ENCODE measurements at regions not wholly inside any gene's neighbourhood (a gene's known extent, or its start where the extent isn't known, plus 50 kb on each side); places are given as distances from the start of the nearest gene placed in this dataset.

DNA sequence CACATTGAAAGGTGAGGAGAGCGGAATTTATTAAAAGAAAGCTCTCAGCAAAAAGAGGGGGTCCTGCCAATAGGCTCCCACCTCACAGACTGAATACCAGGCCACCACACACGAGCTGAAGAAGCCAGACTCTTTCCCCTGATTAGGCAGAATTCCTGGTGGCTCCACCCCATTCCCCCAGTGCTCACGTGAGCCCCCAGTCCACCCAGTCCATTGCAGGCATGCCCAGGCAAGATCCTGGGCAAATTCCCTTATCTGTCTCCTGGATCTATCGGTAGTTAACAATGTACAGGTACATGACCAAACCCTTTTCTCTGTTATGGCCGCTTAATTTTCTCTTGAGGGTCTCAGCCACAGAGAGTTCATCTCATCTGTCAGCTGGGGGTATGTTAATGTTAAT lies 54.6 kb upstream of the BTG3 start:
- H3K36me3 ChIP-seq, result no peaks in the 10 kb centered on the region
- H3K4me1 ChIP-seq, result no peaks in the 10 kb centered on the region
- H3K27me3 ChIP-seq, result no peaks in the 10 kb centered on the region
- no peak overlapping the region for H3K9ac ChIP-seq
- H3K4me2 ChIP-seq, result no peak overlapping the region
- no peak for TF ChIP-seq Cebpa-rat (IDR thresholded peaks at IDR 0.05)
- no peaks in the 10 kb centered on the region for H3K9me3 ChIP-seq (replicated peaks in 1 of 11)
- no peaks in the 10 kb centered on the region for H4K20me1 ChIP-seq
- H3K4me3 ChIP-seq, result no peak overlapping the region
- H3K27ac ChIP-seq, result no peak overlapping the region

Data from BLaER1 treated with 17β-estradiol and CSF1 and Interleukin-3, amounts not matched to agents 10 nM and 100 nM (cell line).